ENCODE measurements at regions not wholly inside any gene's neighbourhood (a gene's known extent, or its start where the extent isn't known, plus 50 kb on each side); places are given as distances from the start of the nearest gene placed in this dataset.

- in situ Hi-C loops (cut with MboI; ENCODE audit: low pct_unique_long_range_greater_than_20kb, low sequenced_read_pairs): no loop called here
- DNase-seq: no peak
Observed at GRCh38 chr10:4698075-4698474, 127.9 kb upstream of the AKR1E2 start.

GRCh38 chr10:4696186-4696585, 129.8 kb upstream of the AKR1E2 start:
- no peak for DNase-seq
- in situ Hi-C loops (cut with MboI; ENCODE audit: low pct_unique_long_range_greater_than_20kb, low sequenced_read_pairs): no loop called here

- in situ Hi-C loops (cut with MboI; ENCODE audit: low pct_unique_long_range_greater_than_20kb, low sequenced_read_pairs): no loop called here
- DNase-seq: no peak
Observed at GRCh38 chr10:4693967-4694366, 132.0 kb upstream of the AKR1E2 start.

- in situ Hi-C loops (cut with MboI; ENCODE audit: low pct_unique_long_range_greater_than_20kb, low sequenced_read_pairs): no loop called here
Observed at GRCh38 chr10:4692206-4692605, 133.8 kb upstream of the AKR1E2 start.

GRCh38 chr10:4691776-4692175, 134.2 kb upstream of the AKR1E2 start:
- in situ Hi-C loops (cut with MboI; ENCODE audit: low pct_unique_long_range_greater_than_20kb, low sequenced_read_pairs): no loop called here
- DNase-seq: no peak

More at GRCh38 chr10:4692206-4692605, 133.8 kb upstream of the AKR1E2 start:
- no peak for DNase-seq

GRCh38 chr10:4691301-4691700, 134.7 kb upstream of the AKR1E2 start:
- no peak for DNase-seq
- in situ Hi-C loops (cut with MboI; ENCODE audit: low pct_unique_long_range_greater_than_20kb, low sequenced_read_pairs): no loop called here

GRCh38 chr10:4688601-4689000, 137.4 kb upstream of the AKR1E2 start:
- DNase-seq: peak; percentile 24

GRCh38 chr10:4688168-4688567, 137.8 kb upstream of the AKR1E2 start:
- in situ Hi-C loops (cut with MboI; ENCODE audit: low pct_unique_long_range_greater_than_20kb, low sequenced_read_pairs): no loop called here
- DNase-seq: no peak

More at GRCh38 chr10:4688601-4689000, 137.4 kb upstream of the AKR1E2 start:
- in situ Hi-C loops (cut with MboI; ENCODE audit: low pct_unique_long_range_greater_than_20kb, low sequenced_read_pairs): no loop called here

GRCh38 chr10:4687397-4687796, 138.6 kb upstream of the AKR1E2 start:
- DNase-seq: no peak
- in situ Hi-C loops (cut with MboI; ENCODE audit: low pct_unique_long_range_greater_than_20kb, low sequenced_read_pairs): no loop called here

GRCh38 chr10:4686644-4686996, 139.4 kb upstream of the AKR1E2 start:
- in situ Hi-C loops (cut with MboI; ENCODE audit: low pct_unique_long_range_greater_than_20kb, low sequenced_read_pairs): no loop called here
- no peak for DNase-seq

- in situ Hi-C loops (cut with MboI; ENCODE audit: low pct_unique_long_range_greater_than_20kb, low sequenced_read_pairs): no loop called here
- DNase-seq: no peak
Observed at GRCh38 chr10:4685904-4686643, 139.9 kb upstream of the AKR1E2 start.

- in situ Hi-C loops (cut with MboI; ENCODE audit: low pct_unique_long_range_greater_than_20kb, low sequenced_read_pairs): no loop called here
Observed at GRCh38 chr10:4685491-4685890, 140.5 kb upstream of the AKR1E2 start.

GRCh38 chr10:4684434-4684833, 141.6 kb upstream of the AKR1E2 start:
- in situ Hi-C loops (cut with MboI; ENCODE audit: low pct_unique_long_range_greater_than_20kb, low sequenced_read_pairs): no loop called here
- DNase-seq: no peak

More at GRCh38 chr10:4685491-4685890, 140.5 kb upstream of the AKR1E2 start:
- DNase-seq: no peak

- in situ Hi-C loops (cut with MboI; ENCODE audit: low pct_unique_long_range_greater_than_20kb, low sequenced_read_pairs): no loop called here
- no peak for DNase-seq
Observed at GRCh38 chr10:4683838-4684237, 142.2 kb upstream of the AKR1E2 start.

- no peak for DNase-seq
- in situ Hi-C loops (cut with MboI; ENCODE audit: low pct_unique_long_range_greater_than_20kb, low sequenced_read_pairs): no loop called here
Observed at GRCh38 chr10:4683137-4683536, 142.9 kb upstream of the AKR1E2 start.

- no peak for DNase-seq
- in situ Hi-C loops (cut with MboI; ENCODE audit: low pct_unique_long_range_greater_than_20kb, low sequenced_read_pairs): no loop called here
Observed at GRCh38 chr10:4678951-4679671, 146.9 kb upstream of the AKR1E2 start.

- no peak for DNase-seq
- in situ Hi-C loops (cut with MboI; ENCODE audit: low pct_unique_long_range_greater_than_20kb, low sequenced_read_pairs): no loop called here
Observed at GRCh38 chr10:4678023-4678950, 147.7 kb upstream of the AKR1E2 start.

- in situ Hi-C loops (cut with MboI; ENCODE audit: low pct_unique_long_range_greater_than_20kb, low sequenced_read_pairs): no loop called here
Observed at GRCh38 chr10:4677296-4678021, 148.5 kb upstream of the AKR1E2 start.

GRCh38 chr10:4676566-4676965, 149.4 kb upstream of the AKR1E2 start:
- no peak for DNase-seq

More at GRCh38 chr10:4677296-4678021, 148.5 kb upstream of the AKR1E2 start:
- DNase-seq: no peak

More at GRCh38 chr10:4676566-4676965, 149.4 kb upstream of the AKR1E2 start:
- in situ Hi-C loops (cut with MboI; ENCODE audit: low pct_unique_long_range_greater_than_20kb, low sequenced_read_pairs): no loop called here

Measured in KBM-7 (cell line).